HG03571 (cell line): ENCODE measurements at regions not wholly inside any gene's neighbourhood (a gene's known extent, or its start where the extent isn't known, plus 50 kb on each side); places are given as distances from the start of the nearest gene placed in this dataset.
"Not testable (repeated sequence)": the region's sequence is repeated elsewhere in the genome, so short reads cannot be mapped to it uniquely, and the experiment has no call there.

Experiments
- ATAC-seq: cut with Tn5 transposase; IDR thresholded peaks from one replicate; pipeline ENCODE4 v1.9.1; 2021; ENCODE audit not compliant: unreplicated experiment

- no peak for ATAC-seq
These were observed 121.3 kb downstream of the VEGFA start for GRCh38 chr6:43891072-43891870.

GRCh38 chr6:43890197-43891062, 120.4 kb downstream of the VEGFA start:
- ATAC-seq, result no peak

- ATAC-seq, result no peak
These were observed 118.1 kb downstream of the VEGFA start for GRCh38 chr6:43887906-43888683.

DNA sequence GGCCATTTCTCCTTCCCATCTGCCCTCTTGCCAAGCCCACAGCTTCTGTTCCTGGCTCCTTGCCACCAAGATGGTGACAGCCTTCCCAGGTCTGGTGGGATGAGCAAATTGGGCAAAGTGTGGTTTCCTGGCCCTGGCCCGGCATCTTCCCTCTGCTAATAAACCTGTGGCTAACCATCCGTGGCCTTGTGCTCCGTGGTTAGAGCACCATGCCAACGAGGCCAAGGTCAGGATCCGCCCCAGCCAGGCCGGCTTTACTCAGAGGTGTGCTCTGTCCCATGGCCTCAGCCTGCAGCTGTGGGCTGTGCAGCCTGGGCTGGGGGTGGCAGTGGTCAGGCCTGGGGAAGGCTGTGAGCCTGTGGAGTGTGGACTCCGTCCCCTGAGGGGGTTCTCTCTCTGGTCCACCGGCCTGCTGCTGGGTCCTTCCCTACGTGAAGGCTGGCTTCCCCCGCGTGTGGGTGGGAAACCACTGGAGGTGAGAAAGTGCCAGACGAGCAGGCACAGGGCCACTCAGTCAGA, 117.4 kb downstream of the VEGFA start:
- ATAC-seq, result no peak

DNA sequence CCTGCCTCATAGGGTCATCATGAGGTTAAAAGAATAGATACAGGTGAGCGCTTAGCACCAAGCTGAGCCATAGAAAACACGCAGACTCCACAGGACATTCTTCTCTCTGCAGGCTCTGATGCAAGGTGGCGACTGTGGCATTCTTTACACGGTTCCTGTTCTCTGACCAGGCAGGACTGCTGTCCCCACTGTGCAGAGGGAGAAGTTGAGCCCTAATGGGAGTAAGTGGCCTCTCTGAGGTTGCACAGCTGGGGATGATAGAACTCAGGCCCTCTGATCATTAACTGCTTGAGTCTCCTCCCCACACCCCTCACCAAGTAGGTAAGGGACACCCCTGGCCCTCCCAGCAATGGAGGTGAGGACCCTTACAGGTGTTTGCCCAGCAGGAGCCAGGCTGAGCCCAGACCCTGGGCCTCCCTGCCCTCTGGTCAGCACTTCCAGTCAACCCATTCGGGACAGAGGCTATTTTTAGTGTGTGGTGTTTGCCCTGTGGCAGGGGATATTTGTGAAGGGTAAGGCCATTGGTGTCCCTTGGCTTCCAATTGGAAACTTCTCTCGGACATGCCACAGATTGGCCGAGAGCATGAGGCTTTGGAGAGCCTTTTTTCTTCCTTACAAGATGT, 116.8 kb downstream of the VEGFA start:
- no peak for ATAC-seq

GRCh38 chr6:43886067-43886461, 116.1 kb downstream of the VEGFA start:
- ATAC-seq, result no peak

DNA sequence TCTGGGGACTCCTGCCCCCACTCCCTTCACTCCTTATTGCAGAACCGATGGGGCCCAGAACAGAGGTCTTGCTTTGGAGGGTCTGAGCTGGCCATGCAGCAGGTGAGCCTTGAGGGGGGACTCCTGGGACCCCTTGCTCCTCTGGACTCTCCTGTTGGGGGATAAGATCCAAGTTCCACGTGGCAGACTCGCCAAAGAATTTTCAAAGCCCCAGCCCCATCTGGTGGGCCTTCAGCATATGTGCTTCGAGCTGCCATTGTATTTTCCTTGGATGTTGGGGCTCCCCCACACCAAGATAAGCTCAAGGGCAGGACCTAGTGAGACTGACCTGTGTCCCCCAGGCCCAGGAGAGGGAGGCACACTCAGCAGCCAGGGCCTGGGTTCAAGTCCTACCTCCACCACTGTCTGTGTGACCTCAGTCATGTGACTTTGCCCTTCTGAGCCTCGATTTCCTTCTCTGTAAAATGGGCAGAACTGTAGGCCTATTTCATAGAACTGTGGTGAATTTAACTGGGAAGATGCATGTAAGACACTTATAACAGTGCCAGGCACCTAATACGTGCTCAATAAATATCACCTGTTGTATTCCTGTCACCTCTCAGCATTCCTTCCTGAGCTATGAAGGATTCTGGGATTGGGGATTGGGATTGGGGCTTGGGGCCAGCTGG, 115.5 kb downstream of the VEGFA start:
- no peak for ATAC-seq

- no peak for ATAC-seq
These were observed 114.6 kb downstream of the VEGFA start for GRCh38 chr6:43884652-43885022.

DNA sequence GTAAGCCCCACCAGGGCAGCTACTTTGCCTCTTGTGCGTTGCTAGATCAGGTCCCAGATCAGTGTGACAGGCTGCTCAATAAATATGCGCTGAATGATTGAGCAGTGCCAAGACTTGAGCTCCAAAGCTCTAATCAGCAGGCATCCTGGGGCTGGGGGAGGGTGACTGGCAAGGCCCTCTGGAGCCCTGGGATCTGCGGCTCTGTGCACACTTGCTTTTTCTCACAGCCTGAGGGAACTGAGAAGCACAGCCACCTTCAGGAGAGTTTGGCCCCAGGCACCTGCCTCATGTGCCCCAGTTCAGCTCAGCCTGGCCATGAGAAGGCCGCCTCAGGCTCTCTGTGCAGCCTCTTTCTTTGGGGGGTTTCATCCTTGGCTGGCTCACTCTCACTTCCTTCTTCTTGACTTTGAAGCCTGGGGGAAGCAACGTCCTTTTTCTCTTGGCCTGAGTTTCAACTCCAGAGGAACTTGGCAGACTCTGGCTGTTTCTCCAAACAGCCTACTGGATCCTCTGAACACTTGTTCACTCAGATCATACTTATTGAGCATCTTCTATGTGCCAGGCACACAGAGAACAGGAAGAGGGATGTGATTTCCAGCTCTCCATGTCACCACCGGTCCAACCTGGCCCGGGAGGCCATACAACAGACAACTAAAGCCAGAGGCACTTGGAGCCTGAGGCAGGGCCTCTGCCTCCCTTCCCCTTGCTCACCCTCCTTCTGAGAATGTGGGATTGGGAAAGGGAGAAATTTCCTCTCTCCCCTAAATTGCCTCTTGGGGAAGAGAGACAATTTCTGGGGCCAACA, 114.0 kb downstream of the VEGFA start:
- no peak for ATAC-seq

GRCh38 chr6:43882690-43883448, 112.9 kb downstream of the VEGFA start:
- ATAC-seq, result not testable (repeated sequence)

- no peak for ATAC-seq
These were observed 110.5 kb downstream of the VEGFA start for GRCh38 chr6:43880236-43881137.

DNA sequence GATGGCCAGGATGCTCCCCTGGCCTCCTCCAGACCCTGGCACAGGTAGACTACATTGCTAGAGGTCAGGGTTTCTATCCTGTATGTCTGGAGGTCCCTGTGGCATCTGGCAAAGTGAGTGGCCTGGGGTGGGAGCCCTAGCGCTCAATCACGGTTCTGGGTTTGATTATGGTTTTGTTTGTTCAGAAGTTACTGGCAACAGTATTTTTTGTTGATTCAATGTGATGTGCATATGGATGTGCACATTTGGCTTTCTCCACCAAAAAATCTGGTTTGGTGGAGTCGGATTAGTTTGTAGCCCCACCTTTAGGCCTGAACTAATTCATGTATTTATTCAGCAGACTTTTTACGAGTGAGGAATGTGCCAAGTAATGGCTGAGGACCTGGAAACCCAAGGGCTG, 109.7 kb downstream of the VEGFA start:
- no peak for ATAC-seq

DNA sequence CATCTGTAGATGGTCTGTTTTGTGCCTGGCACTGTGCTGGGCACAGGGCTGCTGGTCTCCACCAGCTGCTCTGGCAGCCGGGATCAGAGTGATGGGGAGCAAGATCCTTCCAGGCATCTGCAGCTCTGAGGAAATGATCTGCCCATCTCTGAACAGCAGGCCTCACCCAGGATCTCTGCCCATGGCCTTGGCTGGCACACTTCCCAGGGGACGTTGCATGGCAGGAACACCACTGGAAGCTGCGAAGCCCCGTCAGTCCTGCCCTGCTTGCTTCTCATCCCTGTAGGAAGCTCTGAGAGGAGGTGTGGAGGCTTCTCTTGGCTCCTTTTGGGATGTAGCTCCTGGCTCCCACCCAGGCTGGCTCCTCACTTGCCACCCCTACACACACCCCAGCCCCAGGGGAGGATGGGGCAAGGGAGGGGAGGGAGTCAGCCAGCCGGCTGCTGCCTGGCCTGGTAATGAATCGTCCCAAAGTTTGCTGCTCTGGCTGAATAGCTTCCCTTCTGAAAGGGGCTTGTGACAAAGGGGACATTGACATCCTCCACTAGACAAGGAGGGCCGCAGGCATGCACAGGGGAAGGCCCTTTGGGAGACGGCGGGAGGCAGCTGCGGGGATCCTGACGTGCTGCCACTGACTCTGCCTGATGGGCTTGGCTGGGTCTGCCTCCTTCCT, 108.9 kb downstream of the VEGFA start:
- ATAC-seq, result no peak

GRCh38 chr6:43878127-43878634, 108.2 kb downstream of the VEGFA start:
- no peak for ATAC-seq

- ATAC-seq, result no peak
These were observed 107.6 kb downstream of the VEGFA start for GRCh38 chr6:43877463-43878126.

- no peak for ATAC-seq
These were observed 107.0 kb downstream of the VEGFA start for GRCh38 chr6:43877036-43877435.
